Thymus (tissue), 11 donors: ENCODE measurements at regions not wholly inside any gene's neighbourhood (a gene's known extent, or its start where the extent isn't known, plus 50 kb on each side); places are given as distances from the start of the nearest gene placed in this dataset.
"Not testable (repeated sequence)": the region's sequence is repeated elsewhere in the genome, so short reads cannot be mapped to it uniquely, and the experiment has no call there.

Experiments
- DNase-seq, 9 donors: peaks; one replicate each; pipeline ENCODE4 v3.0.0-alpha.2; 2013; ENCODE audit warnings: low spot score in 9 of 9, low read depth in 6 of 9, missing footprints in 1 of 9
- H3K27ac ChIP-seq, 2 donors: one replicate each; pipeline ENCODE4 v1.5.1; 2013; ENCODE audit warnings: control low read depth in 1 of 2, low read depth in 1 of 2, low read length in 1 of 2, mild to moderate bottlenecking in 1 of 2, moderate library complexity in 1 of 2
- H3K27me3 ChIP-seq, 2 donors: one replicate each; pipeline ENCODE4 v1.5.1; 2013; ENCODE audit warnings: low read length in 1 of 2; ENCODE audit not compliant: control insufficient read depth in 2 of 2, insufficient read depth in 1 of 2
- H3K36me3 ChIP-seq, 2 donors: one replicate each; pipeline ENCODE4 v1.5.1; 2013; ENCODE audit warnings: low read length in 1 of 2, mild to moderate bottlenecking in 1 of 2, moderate library complexity in 1 of 2; ENCODE audit not compliant: control insufficient read depth in 2 of 2, insufficient read depth in 2 of 2
- H3K4me1 ChIP-seq, 2 donors: one replicate each; pipeline ENCODE4 v1.5.1; 2013; ENCODE audit warnings: low read length in 2 of 2; ENCODE audit not compliant: control insufficient read depth in 2 of 2, insufficient read depth in 2 of 2
- H3K4me3 ChIP-seq, 2 donors: one replicate each; pipeline ENCODE4 v1.5.1; 2013; ENCODE audit warnings: low read length in 2 of 2, control low read depth in 1 of 2, mild to moderate bottlenecking in 1 of 2
- H3K9me3 ChIP-seq, 2 donors: one replicate each; pipeline ENCODE4 v1.5.1; 2013; ENCODE audit warnings: low read length in 1 of 2, mild to moderate bottlenecking in 1 of 2; ENCODE audit not compliant: control insufficient read depth in 2 of 2, insufficient read depth in 1 of 2
- WGBS: extraction: QIAGEN DNeasy Blood & Tissue Kit; methylation state at CpG from one replicate; pipeline ENCODE4 v1.1.7; 2013; 5-methylcytosine and 5-hydroxymethylcytosine counted together
- donor health status: healthy.

DNA sequence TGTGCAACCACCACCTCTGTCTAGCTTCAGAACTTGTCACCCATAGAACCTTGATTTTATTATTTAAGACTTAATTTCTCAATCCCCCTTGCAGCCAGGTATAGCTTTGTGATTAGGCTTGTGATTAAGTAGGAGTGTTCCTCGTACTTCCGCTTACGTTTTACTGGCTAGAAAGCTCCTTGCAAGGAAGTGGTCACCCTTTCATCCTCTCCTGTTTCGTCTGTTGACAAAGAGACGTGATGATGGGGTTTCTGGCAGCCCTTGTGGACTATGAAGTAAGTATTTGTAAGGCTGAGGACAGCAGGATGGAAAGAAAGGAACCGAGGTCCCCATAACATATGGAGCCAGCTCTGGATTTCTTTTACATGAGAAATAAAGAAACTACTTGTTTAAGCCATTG, 86.5 kb upstream of the KDM7A start:
- Histone ChIP-seq H3K4me3 (no peak overlapping the region), H3K27me3 (no peaks in the 10 kb centered on the region), H3K27ac (no peak overlapping the region), H3K4me1 (peaks cover 26 to 48% of the 10 kb centered on the region in 2 donors), H3K36me3 (no peaks in the 10 kb centered on the region), H3K9me3 (peaks cover 0 to 3% of the 10 kb centered on the region in 2 donors)
- WGBS = 31% methylated on average over 6 of the region's 6 CpGs
- DNase-seq = peak in 4 of 9 donors; percentile 25 to 74 (median 51)

DNA sequence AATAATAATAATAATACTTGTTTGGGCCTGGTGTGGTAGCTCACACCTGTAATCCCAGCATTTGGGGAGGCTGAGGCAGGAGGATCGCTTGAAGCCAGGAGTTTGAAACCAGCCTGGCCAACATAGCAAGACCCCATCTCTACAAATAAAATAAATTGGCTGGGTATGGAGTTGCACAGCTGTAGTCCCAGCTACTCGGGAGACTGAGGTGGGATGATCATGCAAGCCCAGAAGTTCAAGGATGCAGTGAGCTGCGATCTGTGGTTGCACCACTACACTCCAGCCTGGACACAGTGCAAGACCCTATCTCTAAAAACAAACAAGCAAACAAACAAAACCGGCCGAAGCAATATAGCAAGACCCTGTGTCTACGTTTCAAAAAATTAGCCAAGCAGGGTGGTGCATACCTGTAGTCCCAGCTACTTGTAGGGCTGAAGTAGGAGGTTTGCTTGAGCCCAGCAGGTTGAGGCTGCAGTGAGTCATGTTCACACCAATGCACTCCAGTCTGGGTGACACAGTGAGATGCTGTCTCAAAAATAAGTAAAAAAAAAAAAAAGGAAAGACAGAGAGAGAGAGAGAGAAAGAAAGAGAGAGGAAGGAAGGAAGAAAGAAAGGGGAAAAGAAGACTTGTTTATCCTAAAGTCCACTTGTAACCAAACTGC, 85.6 kb upstream of the KDM7A start:
- WGBS = 97% methylated on average over 6 of the region's 6 CpGs
- Histone ChIP-seq H3K27me3 (no peaks in the 10 kb centered on the region), H3K4me3 (no peak overlapping the region), H3K27ac (no peak overlapping the region), H3K4me1 (peaks cover 26 to 44% of the 10 kb centered on the region in 2 donors), H3K36me3 (no peaks in the 10 kb centered on the region), H3K9me3 (peaks cover 0 to 3% of the 10 kb centered on the region in 2 donors)
- DNase-seq = no peak

DNA sequence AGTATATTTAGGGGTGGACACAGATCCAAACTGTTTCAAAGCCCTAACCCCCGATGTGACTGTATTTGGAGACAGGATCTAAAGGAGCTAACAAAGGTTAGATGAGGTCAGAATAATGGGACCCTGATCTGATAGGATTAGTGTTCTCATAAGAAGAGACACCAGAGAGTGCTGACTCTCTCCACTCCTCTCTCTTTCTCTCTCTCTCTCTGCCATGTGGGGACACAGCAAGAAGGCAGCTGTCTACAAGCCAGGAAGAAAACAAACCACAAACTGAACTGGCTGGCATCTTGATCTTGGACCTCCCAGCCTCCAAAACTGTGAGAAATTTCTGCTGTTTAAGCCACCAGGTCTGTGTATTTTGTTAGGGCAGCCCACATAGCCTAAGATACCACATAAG, 84.7 kb upstream of the KDM7A start:
- H3K27ac ChIP-seq = peak overlapping the region in 1 of 2 donors; percentile 63
- H3K36me3 ChIP-seq = no peaks in the 10 kb centered on the region
- 36% methylated on average over 1 of the region's 1 CpG for WGBS
- no peak overlapping the region for H3K4me3 ChIP-seq
- peaks cover 0 to 3% of the 10 kb centered on the region in 2 donors for H3K9me3 ChIP-seq
- no peaks in the 10 kb centered on the region for H3K27me3 ChIP-seq
- peak in 4 of 9 donors; percentile 38 to 79 (median 46) for DNase-seq
- peaks cover 26 to 43% of the 10 kb centered on the region in 2 donors for H3K4me1 ChIP-seq

DNA sequence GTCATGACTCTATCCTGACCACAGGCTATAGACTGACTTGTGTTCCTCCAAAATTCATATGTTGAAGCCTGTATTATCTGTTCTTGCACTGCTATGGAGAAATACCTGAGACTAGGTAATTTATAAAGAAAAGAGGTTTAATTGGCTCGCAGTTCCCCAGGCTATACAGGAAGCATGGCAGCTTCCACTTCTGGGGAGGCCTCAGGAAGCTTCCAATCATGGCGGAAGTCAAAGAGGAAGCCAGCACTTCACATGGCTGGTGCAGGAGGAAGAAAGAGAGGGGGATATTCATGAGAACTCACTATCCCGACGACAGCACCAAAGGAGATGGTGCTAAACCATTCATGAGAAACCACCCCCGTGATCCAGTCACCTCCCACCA, 84.3 kb upstream of the KDM7A start:
- H3K27me3 ChIP-seq = no peaks in the 10 kb centered on the region
- H3K4me3 ChIP-seq = no peak overlapping the region
- peak overlapping the region in 1 of 2 donors; percentile 63 for H3K27ac ChIP-seq
- H3K36me3 ChIP-seq = no peaks in the 10 kb centered on the region
- H3K4me1 ChIP-seq = peaks cover 26 to 43% of the 10 kb centered on the region in 2 donors
- no peak for DNase-seq
- H3K9me3 ChIP-seq = peaks cover 0 to 3% of the 10 kb centered on the region in 2 donors
- WGBS = 77% methylated on average over 5 of the region's 5 CpGs

DNA sequence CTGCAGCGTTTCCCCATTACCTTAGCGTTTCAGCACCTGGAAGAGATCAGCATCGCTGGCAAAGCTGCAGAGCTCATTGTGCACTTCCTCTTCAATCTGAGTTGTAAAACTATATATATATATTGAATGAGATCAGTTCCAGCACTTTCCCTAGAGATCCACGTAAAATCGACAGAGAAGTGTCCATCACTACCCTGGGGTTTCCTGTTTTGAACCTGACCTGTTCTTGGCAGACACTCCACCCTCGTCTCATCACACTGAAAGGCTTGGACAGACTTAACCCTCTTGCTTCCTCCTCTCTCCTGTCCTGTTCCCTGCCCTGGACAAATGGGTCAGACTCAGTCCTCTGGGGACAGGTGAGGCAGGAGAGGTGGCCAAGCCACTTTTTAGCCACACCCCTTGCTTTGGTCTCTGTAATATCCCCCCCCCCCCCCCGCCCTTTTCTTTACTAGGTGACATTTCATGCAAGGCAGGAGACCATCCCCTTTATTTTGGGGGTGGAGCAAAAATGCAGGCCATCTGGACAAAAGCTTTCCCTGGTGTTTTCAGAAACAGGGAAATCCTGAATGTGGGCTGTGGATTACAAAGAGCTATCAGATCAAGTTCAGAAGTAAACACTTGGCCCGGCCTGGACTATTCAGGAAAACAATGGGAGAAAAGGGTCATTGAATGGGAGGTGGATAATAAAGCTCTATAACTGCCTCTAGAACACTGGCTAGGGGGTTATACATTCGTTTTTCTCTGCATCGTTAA, 83.7 kb upstream of the KDM7A start:
- H3K4me1 ChIP-seq = peaks cover 26 to 43% of the 10 kb centered on the region in 2 donors

DNA sequence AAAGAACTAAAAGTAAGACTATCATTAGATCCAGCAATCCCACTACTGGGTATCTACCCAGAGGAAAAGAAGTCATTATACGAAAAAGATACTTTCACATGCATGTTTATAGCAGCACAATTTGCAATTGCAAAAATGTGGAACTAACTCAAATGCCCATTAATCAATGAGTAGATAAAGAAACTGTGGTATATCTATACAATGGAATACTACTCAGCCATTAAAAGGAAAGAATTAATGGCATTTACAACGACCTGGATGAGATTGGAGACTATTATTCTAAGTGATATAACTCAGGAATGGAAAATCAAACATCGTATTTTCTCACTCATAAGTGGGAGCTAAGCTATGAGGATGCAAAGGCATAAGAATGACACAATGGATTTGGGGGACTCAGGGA, 80.5 kb upstream of the KDM7A start:
- H3K4me3 ChIP-seq, DNase-seq, H3K36me3 ChIP-seq, H3K27me3 ChIP-seq, H3K9me3 ChIP-seq, H3K27ac ChIP-seq: not testable (repeated sequence)
- peaks cover 28 to 50% of the 10 kb centered on the region in 2 donors for H3K4me1 ChIP-seq
- 91% methylated on average over 3 of the region's 3 CpGs for WGBS

More for the DNA sequence above, 83.7 kb upstream of the KDM7A start:
- no peaks in the 10 kb centered on the region for H3K27me3 ChIP-seq
- H3K27ac ChIP-seq = peak overlapping the region in 1 of 2 donors; percentile 63
- H3K9me3 ChIP-seq = peaks cover 0 to 3% of the 10 kb centered on the region in 2 donors
- 56% methylated on average over 10 of the region's 10 CpGs for WGBS
- H3K4me3 ChIP-seq = no peak overlapping the region
- H3K36me3 ChIP-seq = no peaks in the 10 kb centered on the region
- DNase-seq = no peak

DNA sequence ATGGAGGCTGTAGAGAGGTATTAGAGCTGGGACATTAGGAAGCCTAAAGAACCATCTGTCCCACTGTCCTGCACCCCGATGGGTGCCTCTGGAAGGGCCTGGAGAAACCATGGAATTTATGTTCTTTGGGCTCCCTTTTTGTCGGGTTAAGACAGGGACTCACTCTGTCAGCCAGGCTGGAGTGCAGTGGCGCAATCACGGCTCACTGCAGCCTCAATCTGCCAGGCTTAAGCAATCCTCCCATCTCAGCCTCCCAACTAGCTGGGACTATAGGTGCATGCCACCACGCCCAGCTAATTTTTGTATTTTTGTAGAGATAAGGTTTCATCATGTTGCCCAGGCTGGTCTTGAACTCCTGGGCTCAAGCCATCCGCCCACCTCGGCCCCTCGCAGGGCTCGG, 78.2 kb upstream of the KDM7A start:
- H3K36me3 ChIP-seq, H3K27ac ChIP-seq, DNase-seq, H3K9me3 ChIP-seq, H3K27me3 ChIP-seq, H3K4me3 ChIP-seq: not testable (repeated sequence)
- 97% methylated on average over 9 of the region's 9 CpGs for WGBS
- H3K4me1 ChIP-seq = peaks cover 12 to 32% of the 10 kb centered on the region in 2 donors

DNA sequence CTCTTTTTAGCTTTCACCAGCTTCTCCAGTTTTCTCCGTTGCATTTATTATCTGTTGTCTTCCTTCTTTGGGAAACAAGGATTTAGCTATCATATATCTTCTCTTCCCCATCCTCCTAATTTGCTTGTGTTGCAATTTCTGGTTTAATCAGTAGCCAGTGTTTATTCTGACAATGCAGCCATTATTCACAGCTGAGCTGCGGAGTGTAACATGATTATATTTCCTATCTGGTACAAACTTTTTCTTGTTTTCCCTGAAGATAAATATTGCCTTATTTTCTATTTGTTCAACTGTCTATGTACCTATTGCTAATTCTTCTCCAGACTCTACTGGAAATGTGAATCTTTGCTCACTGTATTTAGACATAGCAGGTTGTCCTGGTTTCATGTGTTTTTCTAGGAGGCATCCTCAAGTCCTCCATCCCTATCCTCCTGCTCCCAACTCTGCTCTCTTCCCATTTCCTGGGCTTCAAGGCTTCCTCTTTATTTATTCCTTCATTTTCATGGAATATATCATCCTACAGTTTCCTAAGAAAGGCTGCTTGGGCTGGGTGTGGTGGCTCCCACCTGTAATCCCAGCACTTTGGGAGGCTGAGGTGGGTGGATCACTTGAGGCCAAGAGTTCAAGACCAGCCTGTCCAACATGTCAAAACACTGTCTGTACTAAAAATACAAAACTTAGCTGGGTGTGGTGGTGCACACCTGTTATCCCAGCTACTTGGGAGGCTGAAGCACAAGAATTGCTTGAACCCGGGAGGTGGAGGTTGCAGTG, 72.4 kb upstream of the KDM7A start:
- Histone ChIP-seq H3K36me3 (no peaks in the 10 kb centered on the region), H3K27ac (no peak overlapping the region), H3K4me1 (peaks cover 12 to 24% of the 10 kb centered on the region in 2 donors), H3K4me3 (no peak overlapping the region), H3K27me3 (no peaks in the 10 kb centered on the region), H3K9me3 (no peaks in the 10 kb centered on the region)
- 97% methylated on average over 3 of the region's 3 CpGs for WGBS
- no peak for DNase-seq

DNA sequence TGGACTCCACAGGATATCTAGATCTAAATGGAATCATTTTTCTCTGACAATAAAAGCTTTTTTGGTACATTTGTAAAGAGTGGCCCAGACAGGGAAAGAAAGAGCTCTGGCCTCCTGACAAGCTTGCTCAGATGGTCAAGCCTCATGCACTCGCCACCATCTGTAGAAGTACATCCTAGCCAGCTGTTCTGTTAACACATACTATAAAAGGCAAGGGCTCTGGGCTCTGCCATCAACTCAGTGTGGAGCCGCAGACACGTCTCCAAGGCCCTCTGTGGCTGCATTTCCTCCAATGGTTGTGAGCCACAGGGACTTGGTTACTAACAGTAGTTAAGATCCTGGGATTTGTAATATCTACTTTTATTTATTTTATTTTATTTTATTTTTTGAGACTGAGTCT, 70.8 kb upstream of the KDM7A start:
- Histone ChIP-seq H3K27me3 (no peaks in the 10 kb centered on the region), H3K9me3 (no peaks in the 10 kb centered on the region), H3K4me3 (no peak overlapping the region), H3K27ac (no peak overlapping the region), H3K36me3 (no peaks in the 10 kb centered on the region), H3K4me1 (peaks cover 3 to 10% of the 10 kb centered on the region in 2 donors)
- no peak for DNase-seq
- 96% methylated on average over 3 of the region's 3 CpGs for WGBS
